GM23338 (cell line): ENCODE measurements at regions not wholly inside any gene's neighbourhood (a gene's known extent, or its start where the extent isn't known, plus 50 kb on each side); places are given as distances from the start of the nearest gene placed in this dataset.

ENCODE experiments used
- ATAC-seq: fragments of 200-7000 bp; cut with Tn5 transposase; 3 replicates; pipeline ENCODE4 v1.9.1; 2020
- DNase-seq: peaks from one replicate; pipeline ENCODE4 v3.0.0-alpha.2; 2015; ENCODE audit warnings: low spot score
- H2AFZ ChIP-seq: fragments of 200-600 bp; sonication (generic); 2 replicates; pipeline ENCODE4 v1.8.0; 2016; ENCODE audit warnings: antibody characterized with exemption, mild to moderate bottlenecking, moderate library complexity
- H3F3A ChIP-seq: fragments of 200-600 bp; sonication (generic); replicated peaks from 2 replicates; pipeline ENCODE4 v1.8.0; 2017; ENCODE audit warnings: antibody characterized with exemption, mixed run types, low read depth
- H3K27ac ChIP-seq: fragments of 200-600 bp; sonication (generic); 2 replicates; pipeline ENCODE4 v1.6.1; 2016; ENCODE audit warnings: low read depth
- H3K27me3 ChIP-seq: fragments of 200-600 bp; sonication (generic); 2 replicates; pipeline ENCODE4 v1.8.0; 2016; ENCODE audit warnings: mild to moderate bottlenecking, mixed run types, moderate library complexity; ENCODE audit not compliant: insufficient read depth
- H3K36me3 ChIP-seq: fragments of 200-600 bp; sonication (generic); 2 replicates; pipeline ENCODE4 v1.8.0; 2016; ENCODE audit warnings: mild to moderate bottlenecking; ENCODE audit not compliant: insufficient read depth
- H3K4me1 ChIP-seq: fragments of 200-600 bp; sonication (generic); 2 replicates; pipeline ENCODE4 v1.8.0; 2016; ENCODE audit warnings: mild to moderate bottlenecking, moderate library complexity; ENCODE audit not compliant: insufficient read depth
- H3K4me2 ChIP-seq: fragments of 200-600 bp; sonication (generic); 2 replicates; pipeline ENCODE4 v1.7.1; 2017; ENCODE audit warnings: mixed run types
- H3K4me3 ChIP-seq: fragments of 200-600 bp; sonication (generic); 2 replicates; pipeline ENCODE4 v1.6.1; 2016; ENCODE audit warnings: mixed run types
- H3K79me2 ChIP-seq: fragments of 200-600 bp; sonication (generic); replicated peaks from 2 replicates; pipeline ENCODE4 v1.8.0; 2017; ENCODE audit warnings: mild to moderate bottlenecking; ENCODE audit not compliant: insufficient read depth
- H3K9me2 ChIP-seq: fragments of 200-600 bp; sonication (generic); 2 replicates; pipeline ENCODE4 v1.8.0; 2017; ENCODE audit not compliant: insufficient read depth
- H4K20me1 ChIP-seq: fragments of 200-600 bp; sonication (generic); replicated peaks from 2 replicates; pipeline ENCODE4 v1.8.0; 2017; ENCODE audit warnings: mild to moderate bottlenecking; ENCODE audit not compliant: insufficient read depth
- H3K27ac Mint-ChIP-seq: 2 replicates; pipeline ENCODE4 v1.8.0; 2020; ENCODE audit warnings: inconsistent platforms, mild to moderate bottlenecking, moderate library complexity, mixed read lengths
- H3K27me3 Mint-ChIP-seq: 3 replicates; pipeline ENCODE4 v1.8.0; 2022; ENCODE audit warnings: low read depth, mild to moderate bottlenecking, moderate library complexity, mixed read lengths, inconsistent platforms; ENCODE audit not compliant: insufficient read depth, poor library complexity
- H3K36me3 Mint-ChIP-seq: 3 replicates; pipeline ENCODE4 v1.8.0; 2021; ENCODE audit warnings: low read depth, mild to moderate bottlenecking, inconsistent platforms, moderate library complexity, mixed read lengths
- H3K4me1 Mint-ChIP-seq: 3 replicates; pipeline ENCODE4 v1.8.0; 2020; ENCODE audit warnings: mild to moderate bottlenecking, inconsistent platforms, mixed read lengths
- H3K4me3 Mint-ChIP-seq: 3 replicates; pipeline ENCODE4 v1.8.0; 2021; ENCODE audit warnings: moderate library complexity, mild to moderate bottlenecking, inconsistent platforms, mixed read lengths
- H3K9me3 Mint-ChIP-seq: 3 replicates; pipeline ENCODE4 v1.8.0; 2020; ENCODE audit warnings: moderate library complexity, mild to moderate bottlenecking, inconsistent platforms, mixed read lengths
- EZH2 ChIP-seq: fragments of 200-600 bp; sonication (generic); IDR thresholded peaks from one replicate; pipeline ENCODE4 v1.8.0; 2017; ENCODE audit warnings: antibody characterized with exemption, mild to moderate bottlenecking, low read depth; ENCODE audit not compliant: unreplicated experiment
- EZH2phosphoT487 ChIP-seq: fragments of 200-600 bp; sonication (generic); IDR thresholded peaks from one replicate; pipeline ENCODE4 v1.8.1; 2018; ENCODE audit warnings: antibody characterized with exemption; ENCODE audit not compliant: unreplicated experiment
- NANOG ChIP-seq: IDR thresholded peaks from 2 replicates; pipeline ENCODE4 v1.6.1; 2016; ENCODE audit warnings: antibody characterized with exemption, borderline replicate concordance
- POLR2AphosphoS5 ChIP-seq: IDR thresholded peaks from 2 replicates; pipeline ENCODE4 v1.6.1; 2016; ENCODE audit warnings: antibody characterized with exemption, low read depth
- STAT1 ChIP-seq: IDR thresholded peaks from one replicate; pipeline ENCODE4 v1.6.1; 2016; ENCODE audit warnings: antibody characterized with exemption; ENCODE audit not compliant: unreplicated experiment
- ZNF114 ChIP-seq: fragments of 250-450 bp; sonication (Bioruptor Pico); IDR thresholded peaks from 2 replicates; pipeline ENCODE4 v1.5.0; 2020; ENCODE audit warnings: mild to moderate bottlenecking, moderate library complexity
- TF ChIP-seq, protein P1 (sequence below): IDR thresholded peaks from one replicate; pipeline ENCODE4 v1.6.1; 2018; ENCODE audit warnings: antibody characterized with exemption; ENCODE audit not compliant: unreplicated experiment
- TF ChIP-seq, protein P2 (sequence below), 2 experiments: fragments of 200-600 bp in 1 of 2; sonication (generic) in 1 of 2; conservative IDR thresholded peaks; 2 replicates each; pipeline versions ENCODE4 v1.5.1 to v1.6.1; 2016 to 2017; ENCODE audit warnings: antibody characterized with exemption in 2 of 2, low read depth in 2 of 2, mild to moderate bottlenecking in 2 of 2, moderate library complexity in 1 of 2
- TF ChIP-seq, protein P3 (sequence below): IDR thresholded peaks from 2 replicates; pipeline ENCODE4 v1.6.1; 2016; ENCODE audit warnings: antibody characterized with exemption

- TF ChIP-seq, protein P1, sequence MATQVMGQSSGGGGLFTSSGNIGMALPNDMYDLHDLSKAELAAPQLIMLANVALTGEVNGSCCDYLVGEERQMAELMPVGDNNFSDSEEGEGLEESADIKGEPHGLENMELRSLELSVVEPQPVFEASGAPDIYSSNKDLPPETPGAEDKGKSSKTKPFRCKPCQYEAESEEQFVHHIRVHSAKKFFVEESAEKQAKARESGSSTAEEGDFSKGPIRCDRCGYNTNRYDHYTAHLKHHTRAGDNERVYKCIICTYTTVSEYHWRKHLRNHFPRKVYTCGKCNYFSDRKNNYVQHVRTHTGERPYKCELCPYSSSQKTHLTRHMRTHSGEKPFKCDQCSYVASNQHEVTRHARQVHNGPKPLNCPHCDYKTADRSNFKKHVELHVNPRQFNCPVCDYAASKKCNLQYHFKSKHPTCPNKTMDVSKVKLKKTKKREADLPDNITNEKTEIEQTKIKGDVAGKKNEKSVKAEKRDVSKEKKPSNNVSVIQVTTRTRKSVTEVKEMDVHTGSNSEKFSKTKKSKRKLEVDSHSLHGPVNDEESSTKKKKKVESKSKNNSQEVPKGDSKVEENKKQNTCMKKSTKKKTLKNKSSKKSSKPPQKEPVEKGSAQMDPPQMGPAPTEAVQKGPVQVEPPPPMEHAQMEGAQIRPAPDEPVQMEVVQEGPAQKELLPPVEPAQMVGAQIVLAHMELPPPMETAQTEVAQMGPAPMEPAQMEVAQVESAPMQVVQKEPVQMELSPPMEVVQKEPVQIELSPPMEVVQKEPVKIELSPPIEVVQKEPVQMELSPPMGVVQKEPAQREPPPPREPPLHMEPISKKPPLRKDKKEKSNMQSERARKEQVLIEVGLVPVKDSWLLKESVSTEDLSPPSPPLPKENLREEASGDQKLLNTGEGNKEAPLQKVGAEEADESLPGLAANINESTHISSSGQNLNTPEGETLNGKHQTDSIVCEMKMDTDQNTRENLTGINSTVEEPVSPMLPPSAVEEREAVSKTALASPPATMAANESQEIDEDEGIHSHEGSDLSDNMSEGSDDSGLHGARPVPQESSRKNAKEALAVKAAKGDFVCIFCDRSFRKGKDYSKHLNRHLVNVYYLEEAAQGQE = no peak
- TF ChIP-seq, protein P2, sequence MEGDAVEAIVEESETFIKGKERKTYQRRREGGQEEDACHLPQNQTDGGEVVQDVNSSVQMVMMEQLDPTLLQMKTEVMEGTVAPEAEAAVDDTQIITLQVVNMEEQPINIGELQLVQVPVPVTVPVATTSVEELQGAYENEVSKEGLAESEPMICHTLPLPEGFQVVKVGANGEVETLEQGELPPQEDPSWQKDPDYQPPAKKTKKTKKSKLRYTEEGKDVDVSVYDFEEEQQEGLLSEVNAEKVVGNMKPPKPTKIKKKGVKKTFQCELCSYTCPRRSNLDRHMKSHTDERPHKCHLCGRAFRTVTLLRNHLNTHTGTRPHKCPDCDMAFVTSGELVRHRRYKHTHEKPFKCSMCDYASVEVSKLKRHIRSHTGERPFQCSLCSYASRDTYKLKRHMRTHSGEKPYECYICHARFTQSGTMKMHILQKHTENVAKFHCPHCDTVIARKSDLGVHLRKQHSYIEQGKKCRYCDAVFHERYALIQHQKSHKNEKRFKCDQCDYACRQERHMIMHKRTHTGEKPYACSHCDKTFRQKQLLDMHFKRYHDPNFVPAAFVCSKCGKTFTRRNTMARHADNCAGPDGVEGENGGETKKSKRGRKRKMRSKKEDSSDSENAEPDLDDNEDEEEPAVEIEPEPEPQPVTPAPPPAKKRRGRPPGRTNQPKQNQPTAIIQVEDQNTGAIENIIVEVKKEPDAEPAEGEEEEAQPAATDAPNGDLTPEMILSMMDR (conservative IDR thresholded peaks at IDR 0.05; ENCODE audit: low read depth in 2 of 2) = no peak
- TF ChIP-seq POLR2AphosphoS5 (no peak), EZH2phosphoT487 (no peak), NANOG (no peak)
Measured at GRCh38 chr15:61613138-61613537, 384.0 kb upstream of the RORA start (continued).

GRCh38 chr15:61612111-61612510 lies 383.0 kb upstream of the RORA start:
- no peaks in the 10 kb centered on the region for H4K20me1 ChIP-seq
- H3K4me1 Mint-ChIP-seq = no peaks in the 10 kb centered on the region
- no peak overlapping the region for H3K4me3 Mint-ChIP-seq
- no peaks in the 10 kb centered on the region for H3K36me3 ChIP-seq
- no peaks in the 10 kb centered on the region; the same call in 1 of the 2 replicates for H3K9me2 ChIP-seq
- DNase-seq = no peak
- H3K27me3 ChIP-seq = no peaks in the 10 kb centered on the region
- peaks cover 2% of the 10 kb centered on the region; the same call in 1 of the 3 replicates for H3K9me3 Mint-ChIP-seq
- H3K27me3 Mint-ChIP-seq = no peaks in the 10 kb centered on the region
- H3K79me2 ChIP-seq = no peaks in the 10 kb centered on the region
- TF ChIP-seq EZH2 (no peak), ZNF114 (CRISPR knock-in tag) (no peak), NANOG (no peak), STAT1 (no peak)
- TF ChIP-seq, protein P1 = no peak
- TF ChIP-seq, protein P3, sequence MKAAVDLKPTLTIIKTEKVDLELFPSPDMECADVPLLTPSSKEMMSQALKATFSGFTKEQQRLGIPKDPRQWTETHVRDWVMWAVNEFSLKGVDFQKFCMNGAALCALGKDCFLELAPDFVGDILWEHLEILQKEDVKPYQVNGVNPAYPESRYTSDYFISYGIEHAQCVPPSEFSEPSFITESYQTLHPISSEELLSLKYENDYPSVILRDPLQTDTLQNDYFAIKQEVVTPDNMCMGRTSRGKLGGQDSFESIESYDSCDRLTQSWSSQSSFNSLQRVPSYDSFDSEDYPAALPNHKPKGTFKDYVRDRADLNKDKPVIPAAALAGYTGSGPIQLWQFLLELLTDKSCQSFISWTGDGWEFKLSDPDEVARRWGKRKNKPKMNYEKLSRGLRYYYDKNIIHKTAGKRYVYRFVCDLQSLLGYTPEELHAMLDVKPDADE = no peak
- TF ChIP-seq, protein P2 (conservative IDR thresholded peaks at IDR 0.05; ENCODE audit: low read depth in 2 of 2) = no peak
- no peaks in the 10 kb centered on the region for H3K36me3 Mint-ChIP-seq
- H3K27ac Mint-ChIP-seq = no peak overlapping the region
- H3F3A ChIP-seq = no peaks in the 10 kb centered on the region
- H3K4me3 ChIP-seq = no peak overlapping the region
- no peak overlapping the region for H3K27ac ChIP-seq
- H3K4me1 ChIP-seq = no peaks in the 10 kb centered on the region
- ATAC-seq = no peak
- H2AFZ ChIP-seq = no peak overlapping the region
- H3K4me2 ChIP-seq = no peak overlapping the region
